ENCODE measurements at regions not wholly inside any gene's neighbourhood (a gene's known extent, or its start where the extent isn't known, plus 50 kb on each side); places are given as distances from the start of the nearest gene placed in this dataset.

- peak; percentile 81 for DNase-seq
Measured at GRCh38 chr2:217289907-217290280, 430.0 kb upstream of the TNP1 start.

GRCh38 chr2:217289177-217289906 is 429.5 kb upstream of the TNP1 start:
- no peak for DNase-seq

- DNase-seq = no peak
Measured at GRCh38 chr2:217288472-217289063, 428.7 kb upstream of the TNP1 start.

GRCh38 chr2:217286833-217287232 is 427.0 kb upstream of the TNP1 start:
- DNase-seq = no peak

- DNase-seq = no peak
Measured at GRCh38 chr2:217285926-217286325, 426.1 kb upstream of the TNP1 start.

- DNase-seq = no peak
Measured at GRCh38 chr2:217283460-217283859, 423.6 kb upstream of the TNP1 start.

- DNase-seq = no peak
Measured at GRCh38 chr2:217282531-217282930, 422.7 kb upstream of the TNP1 start.

- no peak for DNase-seq
Measured at GRCh38 chr2:217279556-217279955, 419.7 kb upstream of the TNP1 start.

GRCh38 chr2:217279140-217279539 is 419.3 kb upstream of the TNP1 start:
- no peak for DNase-seq

GRCh38 chr2:217277646-217278398 is 418.0 kb upstream of the TNP1 start:
- peak; percentile 65 for DNase-seq

GRCh38 chr2:217276433-217276832 is 416.6 kb upstream of the TNP1 start:
- no peak for DNase-seq

- no peak for DNase-seq
Measured at GRCh38 chr2:217275091-217275490, 415.2 kb upstream of the TNP1 start.

GRCh38 chr2:217274578-217274977 is 414.7 kb upstream of the TNP1 start:
- no peak for DNase-seq

- DNase-seq = no peak
Measured at GRCh38 chr2:217273851-217274250, 414.0 kb upstream of the TNP1 start.

GRCh38 chr2:217273162-217273561 is 413.3 kb upstream of the TNP1 start:
- DNase-seq = no peak

GRCh38 chr2:217271813-217272212 is 411.9 kb upstream of the TNP1 start:
- no peak for DNase-seq

GRCh38 chr2:217270485-217271121 is 410.7 kb upstream of the TNP1 start:
- no peak for DNase-seq

GRCh38 chr2:217269701-217270484 is 410.0 kb upstream of the TNP1 start:
- no peak for DNase-seq

GRCh38 chr2:217268978-217269377 is 409.1 kb upstream of the TNP1 start:
- DNase-seq = no peak

- DNase-seq = no peak
Measured at GRCh38 chr2:217267758-217268157, 407.9 kb upstream of the TNP1 start.

GRCh38 chr2:217263756-217264155 is 403.9 kb upstream of the TNP1 start:
- DNase-seq = no peak

GRCh38 chr2:217262911-217263310 is 403.0 kb upstream of the TNP1 start:
- DNase-seq = no peak

- no peak for DNase-seq
Measured at GRCh38 chr2:217261452-217261851, 401.6 kb upstream of the TNP1 start.

Measured in SHP77 treated with DMSO at 0.1 percent for 48 hours (cell line).